GM18951 (cell line): ENCODE measurements at regions not wholly inside any gene's neighbourhood (a gene's known extent, or its start where the extent isn't known, plus 50 kb on each side); places are given as distances from the start of the nearest gene placed in this dataset.
"Not testable (repeated sequence)": the region's sequence is repeated elsewhere in the genome, so short reads cannot be mapped to it uniquely, and the experiment has no call there.

Experiments used
- POLR2A ChIP-seq: IDR thresholded peaks from 4 replicates; pipeline ENCODE4 v1.6.1; 2011; ENCODE audit warnings: mild to moderate bottlenecking; ENCODE audit not compliant: insufficient read length, insufficient read depth; ENCODE audit errors: extremely low read depth
- in situ Hi-C: fragments of 300-500 bp; cut with MboI; formaldehyde crosslinking; loops from one replicate; pipeline ENCODE4 v1.12.0; 2022; ENCODE audit warnings: low sequenced_read_pairs, mixed read lengths, inconsistent platforms; ENCODE audit not compliant: unreplicated experiment

DNA sequence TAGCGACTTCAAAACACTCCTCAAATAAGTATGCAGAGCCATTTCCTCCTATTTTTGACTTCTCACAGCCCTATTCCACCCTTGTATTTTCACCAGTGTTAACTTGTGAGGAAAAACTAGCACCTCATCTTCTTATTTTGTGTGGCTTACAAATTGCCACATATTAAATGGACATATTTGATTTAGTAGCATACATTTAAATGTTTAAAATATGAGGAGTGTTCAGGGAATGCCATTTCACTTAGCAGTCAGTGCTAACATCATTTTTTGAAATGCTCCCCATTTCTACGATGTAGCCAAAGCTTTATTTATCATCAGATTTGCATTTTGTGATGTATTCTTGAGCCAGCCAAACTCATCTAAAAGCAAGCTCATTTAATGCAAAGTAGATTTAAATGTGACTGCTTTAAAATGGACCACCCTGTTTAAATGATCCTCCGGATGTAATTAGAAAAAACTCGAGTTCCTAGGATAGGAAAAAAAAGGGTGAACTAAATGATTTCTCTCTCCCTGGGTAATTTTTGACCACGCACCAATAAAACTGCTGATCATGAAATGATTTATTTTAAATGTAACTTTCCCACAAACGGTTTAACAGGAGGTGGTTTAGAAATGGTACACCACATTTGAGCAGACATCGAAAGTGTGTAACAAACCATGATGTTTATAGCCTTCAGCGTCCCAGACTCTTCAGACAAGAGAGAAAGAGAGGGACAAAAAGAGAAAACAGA, 172.6 kb downstream of the CD83 start:
- in situ Hi-C loops = no loop called here
- no peak for TF ChIP-seq POLR2A

DNA sequence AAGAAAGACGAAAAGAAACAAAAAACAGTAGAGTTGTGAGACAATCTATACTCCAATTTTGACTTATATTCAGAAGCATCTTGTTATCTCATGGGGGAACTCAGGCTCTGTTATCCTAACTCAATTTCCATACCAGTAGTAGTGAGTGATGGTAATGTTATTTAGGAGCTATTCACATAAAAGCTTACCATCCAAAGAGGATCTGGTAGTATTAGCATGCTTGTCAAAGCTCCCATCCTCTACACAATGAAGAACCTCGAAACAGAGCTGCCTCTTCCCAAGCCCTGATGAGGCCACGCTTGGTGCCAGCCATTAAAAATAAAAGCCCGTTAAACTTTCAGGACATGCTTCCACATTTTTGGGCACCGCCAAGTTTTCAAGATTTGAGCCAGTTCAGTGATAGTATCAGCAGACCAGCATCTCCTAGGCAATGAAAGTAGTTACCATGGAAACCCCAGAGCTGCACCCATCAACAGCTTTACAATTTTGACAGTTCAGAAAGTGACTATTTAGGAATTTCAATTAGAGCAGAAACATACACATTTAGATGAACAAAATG, 173.3 kb downstream of the CD83 start:
- no peak for TF ChIP-seq POLR2A
- in situ Hi-C loops = no loop called here

DNA sequence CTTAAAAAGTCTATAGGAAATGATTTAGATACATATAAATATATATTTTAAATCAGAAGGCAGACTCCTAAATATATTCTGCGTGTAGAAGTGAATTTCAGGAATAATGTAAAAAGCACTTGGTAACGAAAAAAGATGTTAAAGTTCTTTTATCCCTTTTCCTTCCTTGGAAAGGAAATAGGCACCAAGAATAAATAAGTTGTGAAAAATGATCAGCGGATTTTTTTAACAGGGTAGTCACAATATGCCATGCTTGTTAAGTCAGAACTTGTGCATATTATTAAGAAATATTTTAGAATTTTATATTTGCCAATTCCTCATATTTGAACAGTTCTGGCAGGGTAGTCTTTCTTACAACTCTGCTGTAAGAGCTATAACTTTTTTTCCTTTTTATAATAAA, 173.8 kb downstream of the CD83 start:
- no peak for TF ChIP-seq POLR2A
- in situ Hi-C loops = no loop called here

DNA sequence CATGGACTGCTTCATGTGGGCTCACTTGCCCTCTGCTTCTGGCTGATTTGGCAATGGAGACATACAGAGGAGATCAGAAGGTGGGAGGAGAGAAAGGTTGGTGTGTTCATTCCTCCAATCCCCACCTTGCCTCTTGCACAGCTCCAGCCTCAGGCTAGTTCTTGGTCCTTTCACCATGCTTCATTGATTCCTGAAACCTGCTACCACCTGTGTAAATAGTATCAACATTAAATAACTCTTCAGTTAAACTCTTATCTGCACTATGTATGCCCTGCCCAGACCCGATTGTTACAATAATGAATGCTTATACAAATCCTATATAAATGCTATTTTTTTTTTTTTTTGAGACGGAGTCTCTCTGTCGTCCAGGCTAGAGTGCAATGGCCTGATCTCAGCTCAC, 174.5 kb downstream of the CD83 start:
- in situ Hi-C loops = no loop called here
- no peak for TF ChIP-seq POLR2A

GRCh38 chr6:14294270-14294951, 176.8 kb downstream of the CD83 start:
- no peak for TF ChIP-seq POLR2A
- in situ Hi-C loops = no loop called here

DNA sequence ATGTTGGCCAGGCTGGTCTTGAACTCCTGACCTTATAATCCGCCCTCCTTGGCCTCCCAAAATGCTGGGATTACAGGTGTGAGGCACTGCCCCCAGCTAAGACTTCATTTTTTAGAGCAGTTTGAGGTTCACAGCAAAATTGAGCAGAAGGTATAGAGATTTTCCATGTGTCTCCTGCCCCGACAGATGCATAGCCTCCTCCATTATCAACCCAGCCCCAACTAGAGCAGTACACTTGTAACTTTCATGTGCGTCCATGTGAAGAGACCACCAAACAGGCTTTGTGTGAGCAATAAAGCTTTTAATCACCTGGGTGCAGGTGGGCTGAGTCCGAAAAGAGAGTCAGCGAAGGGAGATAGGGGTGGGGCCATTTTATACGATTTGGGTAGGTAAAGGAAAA, 179.1 kb downstream of the CD83 start:
- in situ Hi-C loops = not testable (repeated sequence)

DNA sequence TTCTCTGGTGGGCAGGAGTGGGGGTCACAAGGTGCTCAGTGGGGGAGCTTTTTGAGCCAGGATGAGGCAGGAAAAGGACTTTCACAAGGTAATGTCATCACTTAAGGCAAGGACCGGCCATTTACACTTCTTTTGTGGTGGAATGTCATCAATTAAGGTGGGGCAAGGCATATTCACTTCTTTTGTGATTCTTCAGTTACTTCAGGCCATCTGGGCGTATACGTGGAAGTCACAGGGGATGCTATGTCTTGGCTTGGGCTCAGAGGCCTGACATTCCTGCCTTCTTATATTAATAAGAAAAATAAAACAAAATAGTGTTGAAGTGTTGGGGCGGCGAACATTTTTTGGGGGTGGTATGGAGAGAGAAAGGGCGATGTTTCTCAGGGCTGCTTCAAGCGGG, 179.5 kb downstream of the CD83 start:
- in situ Hi-C loops = not testable (repeated sequence)

DNA sequence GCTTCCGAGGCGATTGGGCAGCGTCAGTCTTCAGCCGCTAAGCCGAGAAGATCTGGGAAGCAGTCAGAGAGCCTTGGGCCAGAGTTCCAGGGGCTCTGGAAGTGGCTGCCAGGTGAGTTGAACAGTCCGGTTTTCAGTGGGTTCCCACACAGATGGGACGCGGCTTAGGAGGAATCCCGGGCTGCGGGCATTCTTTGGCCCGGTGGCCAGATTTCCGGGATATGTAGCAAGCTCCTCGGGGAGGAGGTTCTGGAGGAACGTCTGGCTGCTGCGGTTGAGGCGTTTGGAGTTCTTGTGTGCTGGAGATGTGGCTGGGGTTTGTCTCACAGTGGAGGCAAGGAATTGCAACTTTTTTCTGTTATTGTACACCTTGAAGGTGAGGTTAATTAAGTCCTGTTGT, 182.6 kb downstream of the CD83 start:
- in situ Hi-C loops = not testable (repeated sequence)

GRCh38 chr6:14300721-14301120, 183.1 kb downstream of the CD83 start:
- in situ Hi-C loops = not testable (repeated sequence)

DNA sequence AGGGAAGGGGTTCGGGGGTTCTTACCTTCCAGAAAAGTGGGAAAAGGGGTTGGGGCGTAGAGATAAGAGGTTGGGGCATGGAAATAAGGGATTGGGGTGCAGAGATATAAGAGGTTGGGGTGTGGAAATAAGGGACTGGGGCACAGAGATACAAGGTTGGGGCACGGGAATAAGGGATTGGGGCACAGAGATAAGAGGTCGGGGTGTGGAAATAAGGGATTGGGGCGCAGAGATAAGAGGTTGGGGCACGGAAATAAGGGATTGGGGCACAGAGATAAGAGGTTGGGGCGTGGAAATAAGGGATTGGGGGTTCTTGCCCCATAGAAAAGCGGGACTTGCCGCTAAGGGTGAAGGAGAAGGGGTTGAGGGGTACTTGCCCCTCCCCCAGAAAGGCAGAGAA, 183.9 kb downstream of the CD83 start:
- in situ Hi-C loops = not testable (repeated sequence)

DNA sequence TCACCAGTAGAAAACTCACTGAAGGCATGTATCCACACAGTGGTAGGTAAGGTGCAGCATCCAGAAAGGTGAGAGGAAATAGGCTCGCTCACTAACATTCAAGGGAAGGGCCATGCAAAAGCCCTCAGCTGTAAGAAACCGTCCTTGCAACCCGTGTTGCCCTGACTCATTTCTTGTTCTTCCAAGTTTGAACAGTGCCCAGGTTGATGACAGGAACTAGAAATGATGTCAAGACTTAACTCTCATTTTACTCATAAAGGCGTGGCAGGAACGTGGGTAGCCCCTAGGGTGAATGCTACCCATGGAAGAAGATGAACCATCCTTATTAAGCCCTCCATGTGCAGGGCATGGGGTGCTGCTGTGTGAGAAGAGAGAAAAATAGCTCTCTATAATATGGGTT, 187.6 kb downstream of the CD83 start:
- no peak for TF ChIP-seq POLR2A
- in situ Hi-C loops = no loop called here

GRCh38 chr6:14305624-14306023, 188.1 kb downstream of the CD83 start:
- TF ChIP-seq POLR2A = no peak
- in situ Hi-C loops = no loop called here

GRCh38 chr6:14306151-14306906, 188.8 kb downstream of the CD83 start:
- in situ Hi-C loops = no loop called here
- no peak for TF ChIP-seq POLR2A

GRCh38 chr6:14309516-14309915, 191.9 kb downstream of the CD83 start:
- TF ChIP-seq POLR2A = no peak
- in situ Hi-C loops = no loop called here

- no peak for TF ChIP-seq POLR2A
Observed at GRCh38 chr6:14309951-14310445, 192.4 kb downstream of the CD83 start.

More at GRCh38 chr6:14309951-14310445, 192.4 kb downstream of the CD83 start:
- in situ Hi-C loops = no loop called here
